ENCODE measurements at regions not wholly inside any gene's neighbourhood (a gene's known extent, or its start where the extent isn't known, plus 50 kb on each side); places are given as distances from the start of the nearest gene placed in this dataset.
"Not testable (repeated sequence)": the region's sequence is repeated elsewhere in the genome, so short reads cannot be mapped to it uniquely, and the experiment has no call there.

- DNase-seq: no peak
These were observed 105.0 kb upstream of the RBBP8 start for GRCh38 chr18:22828171-22828570.

DNA sequence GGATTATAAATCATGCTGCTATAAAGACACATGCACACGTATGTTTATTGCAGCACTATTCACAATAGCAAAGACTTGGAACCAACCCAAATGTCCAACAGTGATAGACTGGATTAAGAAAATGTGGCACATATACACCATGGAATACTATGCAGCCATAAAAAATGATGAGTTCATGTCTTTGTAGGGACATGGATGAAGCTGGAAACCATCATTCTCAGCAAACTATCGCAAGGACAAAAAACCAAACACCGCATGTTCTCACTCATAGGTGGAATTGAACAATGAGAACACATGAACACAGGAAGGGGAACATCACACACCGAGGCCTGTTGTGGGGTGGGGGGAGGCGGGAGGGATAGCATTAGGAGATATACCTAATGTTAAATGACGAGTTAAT lies 104.5 kb upstream of the RBBP8 start:
- not testable (repeated sequence) for DNase-seq

DNA sequence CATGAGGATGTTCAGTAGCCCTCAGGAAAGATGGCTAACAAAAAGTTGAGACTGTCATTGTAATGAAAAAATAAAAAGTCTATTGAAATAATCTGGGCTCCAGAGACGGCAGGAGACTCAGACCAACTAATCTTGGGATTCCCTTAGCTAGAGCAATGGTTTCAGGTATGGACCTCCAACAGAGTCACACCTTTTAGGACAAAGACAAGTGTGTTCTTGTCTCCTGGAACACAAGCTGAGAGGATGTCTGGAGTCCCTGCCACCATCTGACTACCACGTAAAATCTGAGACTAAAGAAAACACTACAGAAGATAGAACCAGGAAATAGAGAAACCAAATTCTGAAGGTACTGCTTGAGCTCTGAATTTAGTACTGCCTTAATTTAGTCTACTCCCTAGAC lies 103.3 kb upstream of the RBBP8 start:
- DNase-seq: no peak

DNA sequence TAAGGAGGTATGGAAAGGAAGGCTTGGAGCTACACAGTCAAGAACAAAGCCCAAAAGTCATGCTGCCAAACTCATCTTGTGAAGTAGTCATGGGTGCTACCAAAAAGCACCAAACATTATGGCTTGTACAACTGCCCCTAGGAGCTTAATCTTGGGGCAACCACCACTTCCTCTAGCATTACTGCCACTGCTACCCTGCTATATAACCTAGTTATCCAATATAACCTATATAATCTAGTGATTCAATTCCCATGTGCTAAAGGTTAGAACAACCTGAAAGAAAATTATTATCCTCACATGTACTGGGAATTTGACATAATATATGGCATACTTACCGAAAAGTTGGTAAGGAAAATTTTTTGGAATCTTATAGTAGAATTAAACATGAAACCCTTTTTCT lies 102.6 kb upstream of the RBBP8 start:
- DNase-seq: no peak

GRCh38 chr18:22831441-22831904 lies 101.7 kb upstream of the RBBP8 start:
- no peak for DNase-seq

GRCh38 chr18:22836932-22837331 lies 96.2 kb upstream of the RBBP8 start:
- no peak for DNase-seq

DNA sequence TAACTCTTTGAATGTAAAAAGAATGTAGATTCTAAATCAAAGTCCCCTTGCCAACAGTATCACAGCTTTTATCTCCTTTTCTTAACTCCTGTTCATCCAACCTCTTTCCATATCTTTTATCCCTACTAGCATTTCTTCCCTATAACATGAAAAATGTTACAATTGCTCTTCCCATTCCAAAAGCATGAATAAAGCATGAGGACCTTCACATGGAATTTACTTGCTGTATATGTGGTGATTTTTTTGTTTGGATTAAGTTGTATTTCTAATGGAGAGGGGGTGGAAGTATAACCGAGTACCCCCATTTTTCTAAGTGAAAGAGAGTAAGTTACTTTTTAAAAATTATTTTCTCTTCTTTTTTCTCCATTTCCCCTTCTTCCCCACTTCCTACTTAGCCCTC lies 94.9 kb upstream of the RBBP8 start:
- no peak for DNase-seq

GRCh38 chr18:22838639-22839277 lies 94.4 kb upstream of the RBBP8 start:
- DNase-seq: no peak

DNA sequence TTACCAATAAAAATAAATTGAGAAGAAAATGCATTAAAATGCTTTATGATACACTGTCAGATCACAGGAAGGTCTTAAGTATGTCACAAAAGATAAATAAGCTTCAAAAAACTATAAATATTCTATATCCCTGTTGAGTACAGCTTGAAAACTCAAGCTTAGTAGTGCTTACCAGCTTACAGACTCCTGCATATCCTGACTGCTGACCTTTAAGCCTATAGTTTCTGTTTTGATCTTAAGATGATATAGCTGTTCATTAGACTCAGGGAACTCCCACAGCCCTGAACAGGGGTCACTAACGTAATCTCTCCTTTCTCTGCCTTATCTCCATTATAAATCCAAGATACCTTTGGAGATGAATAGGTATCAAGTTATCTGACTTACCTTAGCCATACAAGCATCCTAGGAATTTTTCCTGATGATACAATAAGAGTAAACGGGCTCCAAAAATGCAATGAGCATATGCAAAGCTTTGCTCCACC lies 93.7 kb upstream of the RBBP8 start:
- no peak for DNase-seq

- no peak for DNase-seq
These were observed 92.5 kb upstream of the RBBP8 start for GRCh38 chr18:22840606-22841144.

DNA sequence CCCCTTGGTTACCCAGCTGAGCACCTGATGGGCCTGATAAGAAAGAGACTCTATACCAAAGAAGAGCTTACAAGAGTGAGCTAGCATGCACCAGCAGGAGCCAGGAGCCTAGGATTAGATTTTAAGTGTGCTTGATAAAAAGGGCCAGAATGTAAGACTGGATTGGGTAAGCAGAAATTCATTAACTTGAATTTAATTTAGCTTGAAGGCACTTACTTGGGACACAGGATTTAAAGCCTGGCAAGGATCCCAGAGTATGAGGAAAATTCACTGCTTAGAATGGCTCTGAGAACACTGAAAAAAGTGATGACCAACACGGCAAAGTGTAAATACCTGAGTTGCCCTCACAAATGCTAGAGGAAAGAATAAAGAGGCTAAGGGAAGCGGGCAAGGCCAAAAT lies 91.3 kb upstream of the RBBP8 start:
- DNase-seq: no peak

DNA sequence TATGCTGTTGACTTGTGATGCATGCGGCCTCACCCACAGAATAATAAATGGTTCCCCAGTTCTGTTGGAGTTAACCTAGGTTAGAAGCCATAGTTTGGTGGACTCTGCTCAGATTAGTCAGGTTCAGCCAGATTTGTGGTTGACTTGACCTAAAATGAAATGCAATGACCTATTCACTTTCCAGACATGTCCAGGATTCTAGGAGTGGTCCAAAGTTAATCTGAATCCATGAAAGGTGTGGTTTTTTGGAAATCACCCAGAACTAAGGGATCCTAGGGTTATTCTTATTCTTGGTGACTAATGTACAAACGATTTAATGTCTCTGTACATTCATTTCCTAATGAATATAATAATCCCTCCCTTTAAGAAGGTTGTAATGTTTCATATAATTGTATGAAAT lies 88.9 kb upstream of the RBBP8 start:
- DNase-seq: no peak

DNA sequence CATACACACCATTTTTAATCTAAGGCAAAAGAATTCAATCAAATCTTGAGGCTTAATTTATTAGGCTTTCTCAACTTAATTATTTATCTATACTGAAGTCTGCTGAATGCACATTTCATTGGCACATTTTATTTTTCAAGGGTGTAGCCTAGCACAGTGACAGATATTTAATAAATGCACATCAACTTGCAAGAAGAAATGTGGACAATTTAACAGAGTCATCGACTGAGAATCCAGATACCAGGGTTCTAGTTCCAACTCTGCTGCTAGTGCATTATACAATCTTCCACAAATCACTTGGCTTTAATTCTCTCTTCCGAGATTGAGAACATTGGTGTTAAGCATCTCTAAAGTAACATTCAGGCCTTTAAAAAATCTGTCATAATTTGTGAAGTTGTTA lies 88.5 kb upstream of the RBBP8 start:
- no peak for DNase-seq

GRCh38 chr18:22846088-22846683 lies 86.9 kb upstream of the RBBP8 start:
- peak; percentile 46 for DNase-seq

DNA sequence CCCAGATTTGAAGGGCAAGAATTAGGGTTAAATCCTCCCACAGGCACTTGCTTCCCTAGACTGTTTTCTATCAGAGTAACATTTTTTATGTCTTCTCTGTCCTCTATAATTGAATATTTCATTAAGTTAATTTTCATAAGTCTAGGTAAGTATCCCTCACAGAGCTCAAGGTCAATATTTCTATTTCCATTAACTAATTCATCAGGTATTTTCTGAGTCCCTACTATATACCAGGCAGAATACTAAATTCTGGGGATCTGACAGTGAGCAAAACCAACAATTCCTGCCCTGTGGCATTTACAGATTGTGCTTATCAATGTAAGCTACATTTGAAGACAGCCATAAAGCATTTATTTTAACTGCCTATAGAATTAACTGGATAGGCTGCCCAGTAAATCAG lies 86.4 kb upstream of the RBBP8 start:
- DNase-seq: no peak

DNA sequence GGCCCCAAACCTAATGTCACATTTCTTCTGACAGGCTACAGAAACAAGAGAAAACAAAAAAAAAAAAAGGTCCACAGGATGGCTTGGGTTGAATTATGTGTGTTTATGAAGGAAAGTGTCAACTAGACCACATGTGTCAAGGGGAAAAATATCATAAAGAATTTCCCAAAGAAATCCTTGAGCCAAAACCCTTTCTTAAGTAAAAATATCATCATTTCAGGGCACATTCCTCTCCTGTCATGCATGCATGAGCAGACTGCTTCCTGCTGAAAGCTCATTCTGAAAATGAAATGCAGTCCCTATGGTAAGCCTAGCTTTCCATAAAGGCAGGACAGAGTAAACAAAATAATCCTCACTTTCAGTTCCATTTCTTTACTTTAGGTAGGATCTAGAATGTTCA lies 85.7 kb upstream of the RBBP8 start:
- no peak for DNase-seq

- no peak for DNase-seq
These were observed 85.2 kb upstream of the RBBP8 start for GRCh38 chr18:22847867-22848451.

DNA sequence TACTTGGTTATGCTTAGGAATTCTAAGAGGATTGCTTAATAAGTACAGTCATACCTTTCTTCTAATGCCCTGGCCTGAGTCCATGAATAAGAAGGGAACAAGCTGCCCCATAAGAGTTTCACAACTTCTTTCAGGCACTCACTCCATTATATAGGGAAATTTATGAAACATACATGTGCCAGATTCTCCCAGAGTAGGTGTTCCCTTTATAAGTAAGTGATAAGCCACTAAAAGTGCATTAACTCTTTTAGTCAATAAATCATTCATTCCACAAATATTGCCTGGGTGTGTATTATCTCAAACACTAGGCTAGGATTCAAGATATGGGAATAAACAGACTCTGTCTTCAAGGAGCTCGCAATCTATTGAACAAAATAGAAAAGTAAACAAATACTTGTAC lies 84.5 kb upstream of the RBBP8 start:
- DNase-seq: no peak

DNA sequence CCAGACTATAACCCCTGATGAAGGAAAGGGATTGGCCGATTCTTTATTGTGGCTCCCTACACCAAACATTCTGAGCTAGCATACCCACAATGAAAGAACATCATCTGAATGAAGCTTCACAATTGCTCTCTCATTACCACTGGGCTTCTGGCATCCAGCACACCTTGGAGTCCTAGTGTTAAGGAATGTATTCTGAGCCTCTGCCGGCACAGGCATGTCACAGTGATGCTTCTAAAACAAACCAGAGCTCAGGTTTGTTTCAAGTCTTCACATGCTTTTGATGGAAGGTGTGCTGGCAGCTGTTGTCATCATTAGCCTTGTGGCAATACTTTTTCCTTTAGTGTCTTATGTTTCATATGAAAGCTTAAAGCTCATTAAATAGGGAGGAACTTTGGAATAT lies 76.3 kb upstream of the RBBP8 start:
- DNase-seq: no peak

- no peak for DNase-seq
These were observed 75.0 kb upstream of the RBBP8 start for GRCh38 chr18:22858121-22858520.

GRCh38 chr18:22860807-22861206 lies 72.3 kb upstream of the RBBP8 start:
- no peak for DNase-seq

GRCh38 chr18:22865354-22866116 lies 67.6 kb upstream of the RBBP8 start:
- DNase-seq: no peak

DNA sequence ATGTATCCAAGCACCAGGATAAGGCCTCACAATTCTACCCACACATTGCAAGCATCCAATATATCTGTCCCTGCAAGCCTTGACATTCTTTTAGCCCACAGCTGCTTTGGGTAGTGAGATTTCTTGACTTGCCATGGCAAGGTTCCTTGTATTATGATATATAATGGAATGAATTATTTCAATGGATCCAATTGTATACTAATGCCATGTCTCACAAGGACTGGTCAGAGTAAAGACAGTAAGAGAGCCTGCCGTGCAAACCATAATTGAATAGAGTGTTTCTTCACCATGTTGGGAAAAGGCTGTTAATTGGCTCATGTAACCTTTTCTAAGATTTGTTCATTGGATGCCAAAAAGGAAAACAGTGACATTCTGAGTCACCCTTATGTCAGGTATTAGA lies 64.3 kb upstream of the RBBP8 start:
- DNase-seq: no peak

Data from NCI-H1092 treated with DMSO at 0.1 percent for 48 hours (cell line).